Fibroblast of mammary gland (primary cell): ENCODE measurements at regions not wholly inside any gene's neighbourhood (a gene's known extent, or its start where the extent isn't known, plus 50 kb on each side); places are given as distances from the start of the nearest gene placed in this dataset.
A peak's percentile ranks its signal among the peaks of the same experiment; 100 is the strongest.
"Not testable (repeated sequence)": the region's sequence is repeated elsewhere in the genome, so short reads cannot be mapped to it uniquely, and the experiment has no call there.

Source experiments
- DNase-seq: peaks from one replicate; pipeline ENCODE4 v3.0.0-alpha.2; 2010; ENCODE audit warnings: low read depth
- H3K4me3 ChIP-seq: 2 replicates; pipeline ENCODE4 v1.5.1; 2011; ENCODE audit warnings: low read depth, mild to moderate bottlenecking, low read length, moderate library complexity; ENCODE audit not compliant: control insufficient read depth
- TF ChIP-seq, protein P1 (sequence below): conservative IDR thresholded peaks from 2 replicates; pipeline ENCODE4 v1.5.1; 2011; ENCODE audit warnings: low read depth, low read length, inconsistent platforms; ENCODE audit not compliant: control insufficient read depth, insufficient read depth

DNA sequence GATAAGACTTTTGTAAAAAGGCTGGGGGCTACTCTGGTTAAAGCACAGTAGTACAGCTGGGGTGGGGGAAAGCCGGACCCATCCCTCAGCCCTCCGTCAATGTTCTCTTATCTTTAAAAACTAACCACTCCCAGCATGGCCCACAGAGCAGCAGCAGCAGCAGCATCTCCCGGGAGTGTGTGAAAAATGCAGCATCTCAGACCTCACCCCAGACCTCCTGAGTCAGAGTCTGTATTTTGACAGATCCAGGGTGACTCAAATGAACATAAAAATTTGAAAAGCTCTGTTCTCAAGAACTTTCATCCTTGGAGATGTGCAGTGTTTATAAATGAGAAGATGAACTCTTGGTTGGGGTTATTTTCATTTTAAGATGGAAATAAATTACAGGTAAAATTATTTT lies 277.7 kb upstream of the ECI2 start:
- TF ChIP-seq, protein P1, sequence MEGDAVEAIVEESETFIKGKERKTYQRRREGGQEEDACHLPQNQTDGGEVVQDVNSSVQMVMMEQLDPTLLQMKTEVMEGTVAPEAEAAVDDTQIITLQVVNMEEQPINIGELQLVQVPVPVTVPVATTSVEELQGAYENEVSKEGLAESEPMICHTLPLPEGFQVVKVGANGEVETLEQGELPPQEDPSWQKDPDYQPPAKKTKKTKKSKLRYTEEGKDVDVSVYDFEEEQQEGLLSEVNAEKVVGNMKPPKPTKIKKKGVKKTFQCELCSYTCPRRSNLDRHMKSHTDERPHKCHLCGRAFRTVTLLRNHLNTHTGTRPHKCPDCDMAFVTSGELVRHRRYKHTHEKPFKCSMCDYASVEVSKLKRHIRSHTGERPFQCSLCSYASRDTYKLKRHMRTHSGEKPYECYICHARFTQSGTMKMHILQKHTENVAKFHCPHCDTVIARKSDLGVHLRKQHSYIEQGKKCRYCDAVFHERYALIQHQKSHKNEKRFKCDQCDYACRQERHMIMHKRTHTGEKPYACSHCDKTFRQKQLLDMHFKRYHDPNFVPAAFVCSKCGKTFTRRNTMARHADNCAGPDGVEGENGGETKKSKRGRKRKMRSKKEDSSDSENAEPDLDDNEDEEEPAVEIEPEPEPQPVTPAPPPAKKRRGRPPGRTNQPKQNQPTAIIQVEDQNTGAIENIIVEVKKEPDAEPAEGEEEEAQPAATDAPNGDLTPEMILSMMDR: no peak
- DNase-seq: peak; percentile 78
- no peak overlapping the region for H3K4me3 ChIP-seq

DNA sequence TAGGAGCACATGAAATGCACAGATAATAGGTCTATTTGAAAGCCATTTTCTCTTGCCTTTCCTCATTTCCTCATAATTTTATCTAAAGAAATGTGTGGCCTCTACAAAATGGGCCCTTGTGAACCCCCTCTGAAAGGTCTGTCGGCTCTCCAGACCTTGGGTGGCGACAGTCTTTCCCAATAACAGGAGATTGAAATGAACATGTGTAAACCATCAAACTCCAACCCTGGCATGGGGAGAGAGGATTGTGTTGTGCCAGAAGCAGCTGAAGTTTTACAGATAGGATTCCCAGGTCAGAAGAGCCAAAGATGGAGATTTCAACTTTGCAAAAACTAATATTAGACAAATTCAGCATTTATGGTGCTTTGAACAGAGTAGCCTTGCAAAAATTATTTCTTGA lies 277.1 kb upstream of the ECI2 start:
- H3K4me3 ChIP-seq: no peak overlapping the region
- TF ChIP-seq, protein P1: no peak
- DNase-seq: peak; percentile 17

DNA sequence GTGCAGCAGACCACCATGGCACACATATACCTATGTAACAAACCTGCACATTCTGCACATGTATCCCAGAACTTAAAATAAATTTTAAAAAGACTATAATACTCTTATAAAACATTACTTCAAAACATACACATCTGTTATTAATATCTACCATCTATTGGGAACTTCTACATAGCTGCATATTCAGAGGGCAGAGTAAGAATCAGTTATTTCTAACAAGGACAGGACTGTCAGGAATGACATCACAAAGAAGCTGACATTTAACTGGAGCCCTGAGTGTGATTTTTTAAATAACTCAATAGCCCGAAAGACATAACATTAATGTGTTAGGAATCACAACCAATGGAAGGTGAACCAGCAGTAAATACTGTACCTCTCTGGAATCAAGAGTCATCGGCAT lies 276.7 kb upstream of the ECI2 start:
- TF ChIP-seq, protein P1: no peak
- no peak overlapping the region for H3K4me3 ChIP-seq
- DNase-seq: no peak

DNA sequence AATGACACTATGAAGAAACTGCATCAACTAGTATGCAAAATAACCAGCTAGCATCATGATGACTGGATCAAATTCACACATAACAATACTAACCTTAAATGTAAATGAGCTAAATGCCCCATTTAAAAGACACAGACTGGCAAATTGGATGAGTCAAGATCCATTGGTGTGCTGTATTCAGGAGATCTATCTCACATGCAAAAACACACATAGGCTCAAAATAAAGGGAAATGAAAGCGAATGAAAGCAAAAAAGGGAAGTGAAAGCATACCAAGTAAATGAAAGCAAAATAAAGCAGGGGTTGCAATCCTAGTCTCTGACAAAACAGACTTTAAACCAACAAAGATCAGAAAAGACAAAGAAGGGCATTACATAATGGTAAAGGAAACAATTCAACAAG lies 272.3 kb upstream of the ECI2 start:
- not testable (repeated sequence) for DNase-seq, H3K4me3 ChIP-seq

DNA sequence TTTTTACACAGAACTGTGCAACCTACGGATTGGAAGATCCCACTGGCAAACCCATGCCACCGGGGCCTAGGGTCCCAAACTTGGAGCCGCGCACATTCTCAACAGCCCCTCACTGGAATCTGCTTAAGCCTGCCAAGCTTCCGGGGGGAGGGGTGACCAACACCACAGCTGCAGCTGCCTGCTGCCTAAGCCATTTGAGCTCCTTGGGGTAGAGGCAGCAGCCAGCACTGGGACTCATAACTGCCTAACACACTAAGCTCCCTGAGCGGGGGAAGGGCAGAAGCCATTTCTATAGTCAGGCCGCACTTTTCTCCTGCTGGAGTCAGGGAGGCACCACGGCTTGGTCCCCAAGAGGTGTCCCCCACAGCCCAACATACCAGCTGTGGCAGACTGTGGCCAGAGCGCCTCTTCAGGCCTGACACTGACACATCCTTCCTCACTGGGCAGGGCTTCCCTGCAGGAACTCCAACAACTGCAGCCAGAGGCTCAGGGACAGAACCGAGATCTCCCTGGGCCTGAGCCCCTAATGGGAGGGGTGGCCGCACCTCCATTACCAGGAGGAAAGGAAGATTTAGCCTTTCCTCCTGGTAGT lies 270.3 kb upstream of the ECI2 start:
- no peak for DNase-seq
- H3K4me3 ChIP-seq: no peak overlapping the region
- TF ChIP-seq, protein P1: no peak

DNA sequence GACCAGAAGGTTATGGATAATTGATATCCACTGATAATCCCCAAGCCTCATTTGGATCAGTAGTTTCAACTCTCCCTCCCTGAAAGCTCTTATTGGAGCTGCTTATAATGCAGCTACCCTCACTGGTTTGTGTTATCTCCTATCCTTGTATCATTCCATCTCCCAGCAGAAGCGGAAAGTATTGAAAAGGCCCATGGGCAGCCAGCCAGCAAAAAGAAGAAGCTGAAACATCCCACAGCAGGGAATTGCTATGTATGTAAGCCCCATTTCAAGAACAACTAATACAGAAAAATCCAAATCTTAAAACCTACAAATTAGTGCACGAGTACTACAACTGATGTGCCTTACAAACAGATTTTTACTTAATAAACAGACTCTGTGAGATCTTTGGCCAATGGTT lies 269.0 kb upstream of the ECI2 start:
- TF ChIP-seq, protein P1: no peak
- DNase-seq: no peak
- H3K4me3 ChIP-seq: no peak overlapping the region

DNA sequence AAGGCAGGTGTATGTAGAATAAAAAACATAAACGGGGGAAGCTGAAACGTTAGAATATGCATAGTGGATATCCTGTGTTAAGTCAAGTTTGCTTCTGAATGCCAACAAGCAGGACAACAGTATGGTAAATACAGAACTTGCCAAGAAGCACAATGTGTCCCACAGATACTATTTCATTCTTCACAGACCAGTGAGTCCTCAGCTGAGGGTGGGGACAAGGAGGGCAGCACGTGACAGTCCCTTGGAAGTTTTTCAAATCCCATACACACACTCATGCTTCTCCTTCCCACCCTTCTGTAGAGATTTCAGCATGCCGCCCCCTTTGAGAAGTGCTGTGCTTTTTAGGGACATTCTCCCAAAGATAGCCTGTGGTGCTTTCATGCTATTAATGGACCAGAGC lies 268.5 kb upstream of the ECI2 start:
- DNase-seq: peak; percentile 20
- H3K4me3 ChIP-seq: no peak overlapping the region
- TF ChIP-seq, protein P1: no peak
